K562 (cell line): ENCODE measurements at regions not wholly inside any gene's neighbourhood (a gene's known extent, or its start where the extent isn't known, plus 50 kb on each side); places are given as distances from the start of the nearest gene placed in this dataset.

Experiments
- BMI1 ChIP-seq: fragments of 150-350 bp; IDR thresholded peaks from 2 replicates; pipeline ENCODE4 v1.6.1; 2014; ENCODE audit warnings: low read length
- BRD4 ChIP-seq: fragments of 200-600 bp; sonication (generic); IDR thresholded peaks from 2 replicates; pipeline ENCODE4 v1.6.1; 2017; ENCODE audit warnings: inconsistent platforms
- BRD9 ChIP-seq: fragments of 450-650 bp; IDR thresholded peaks from 2 replicates; pipeline ENCODE4 v1.6.1; 2018; ENCODE audit warnings: low read depth; ENCODE audit not compliant: partially characterized antibody
- CEBPB ChIP-seq: fragments of 450-650 bp; IDR thresholded peaks from 2 replicates; pipeline ENCODE4 v1.6.1; 2016; ENCODE audit warnings: missing genetic modification characterization, missing compliant biosample characterization
- E2F4 ChIP-seq: sonication (generic); formaldehyde crosslinking; IDR thresholded peaks from 2 replicates; pipeline ENCODE4 v1.8.0; 2022; ENCODE audit warnings: mild to moderate bottlenecking, low read depth, missing genetic modification reagents
- HIVEP1 ChIP-seq: fragments of 250-450 bp; sonication (Bioruptor Pico); IDR thresholded peaks from 2 replicates; pipeline ENCODE4 v1.4.0; 2020; ENCODE audit warnings: mild to moderate bottlenecking
- KAT7 ChIP-seq: sonication (generic); formaldehyde crosslinking; IDR thresholded peaks from 2 replicates; pipeline ENCODE4 v1.8.0; 2022; ENCODE audit warnings: missing genetic modification reagents, mild to moderate bottlenecking, borderline replicate concordance
- KDM5B ChIP-seq: fragments of 200-600 bp; sonication (generic); IDR thresholded peaks from 2 replicates; pipeline ENCODE4 v1.6.1; 2012; ENCODE audit warnings: low read depth, mild to moderate bottlenecking, moderate library complexity, low read length, control low read depth, inconsistent platforms; ENCODE audit not compliant: insufficient replicate concordance
- MAFK ChIP-seq: IDR thresholded peaks from 2 replicates; pipeline ENCODE4 v1.6.1; 2011; ENCODE audit warnings: low read length, improper control_type of control experiment
- MECOM ChIP-seq: fragments of 250-450 bp; sonication (Bioruptor Pico); IDR thresholded peaks from 2 replicates; pipeline ENCODE4 v1.8.0; 2022; ENCODE audit warnings: inconsistent platforms
- MTA3 ChIP-seq: fragments of 450-650 bp; formaldehyde crosslinking; IDR thresholded peaks from 2 replicates; pipeline ENCODE4 v1.6.1; 2017; ENCODE audit warnings: mild to moderate bottlenecking, borderline replicate concordance
- PHF20 ChIP-seq: fragments of 450-650 bp; IDR thresholded peaks from 2 replicates; pipeline ENCODE4 v1.6.1; 2018; ENCODE audit not compliant: partially characterized antibody
- PHF21A ChIP-seq: fragments of 450-650 bp; IDR thresholded peaks from 2 replicates; pipeline ENCODE4 v1.6.1; 2017; ENCODE audit warnings: low read depth, borderline replicate concordance
- POLR2H ChIP-seq: IDR thresholded peaks from 2 replicates; pipeline ENCODE4 v1.6.1; 2016; ENCODE audit warnings: missing genetic modification characterization, low read depth, mild to moderate bottlenecking, control low read depth, missing compliant biosample characterization, moderate library complexity
- RUNX1 ChIP-seq: sonication (generic); IDR thresholded peaks from 2 replicates; pipeline ENCODE4 v1.6.1; 2016; ENCODE audit warnings: antibody characterized with exemption, low read depth
- SIX5 ChIP-seq, 2 experiments: IDR thresholded peaks; 2 replicates each; pipeline ENCODE4 v1.6.1; 2011; ENCODE audit warnings: low read length in 2 of 2, borderline replicate concordance in 1 of 2, low read depth in 1 of 2, mild to moderate bottlenecking in 1 of 2, moderate library complexity in 1 of 2; ENCODE audit not compliant: insufficient read depth in 1 of 2
- YBX1 ChIP-seq: fragments of 450-650 bp; IDR thresholded peaks from 2 replicates; pipeline ENCODE4 v1.7.1; 2016; ENCODE audit warnings: mild to moderate bottlenecking
- ZC3H4 ChIP-seq: sonication (generic); formaldehyde crosslinking; IDR thresholded peaks from 2 replicates; pipeline ENCODE4 v1.9.0; 2021; ENCODE audit warnings: missing genetic modification reagents, borderline replicate concordance
- ZNF23 ChIP-seq: fragments of 250-450 bp; sonication (Bioruptor Pico); IDR thresholded peaks from 2 replicates; pipeline ENCODE4 v1.4.0; 2020; ENCODE audit warnings: mild to moderate bottlenecking
- ZNF551 ChIP-seq: fragments of 250-450 bp; sonication (Bioruptor Pico); IDR thresholded peaks from 2 replicates; pipeline ENCODE4 v1.5.0; 2021; ENCODE audit warnings: mild to moderate bottlenecking, moderate library complexity
- ZNF707 ChIP-seq: fragments of 250-450 bp; sonication (Bioruptor Pico); conservative IDR thresholded peaks from 2 replicates; pipeline ENCODE4 v1.8.0; 2022; ENCODE audit warnings: inconsistent platforms, mild to moderate bottlenecking, moderate library complexity
- ZNF76 ChIP-seq: fragments of 250-450 bp; sonication (Bioruptor Pico); IDR thresholded peaks from 2 replicates; pipeline ENCODE4 v1.4.0; 2020; ENCODE audit warnings: mild to moderate bottlenecking, moderate library complexity, borderline replicate concordance
- TF ChIP-seq, protein P1 (sequence below): fragments of 150-350 bp; IDR thresholded peaks from 2 replicates; pipeline ENCODE4 v1.6.1; 2014; ENCODE audit warnings: low read depth, mild to moderate bottlenecking, low read length, borderline replicate concordance
- TF ChIP-seq, protein P2 (sequence below): fragments of 250-450 bp; sonication (Bioruptor Pico); IDR thresholded peaks from 2 replicates; pipeline ENCODE4 v1.5.0; 2021

DNA sequence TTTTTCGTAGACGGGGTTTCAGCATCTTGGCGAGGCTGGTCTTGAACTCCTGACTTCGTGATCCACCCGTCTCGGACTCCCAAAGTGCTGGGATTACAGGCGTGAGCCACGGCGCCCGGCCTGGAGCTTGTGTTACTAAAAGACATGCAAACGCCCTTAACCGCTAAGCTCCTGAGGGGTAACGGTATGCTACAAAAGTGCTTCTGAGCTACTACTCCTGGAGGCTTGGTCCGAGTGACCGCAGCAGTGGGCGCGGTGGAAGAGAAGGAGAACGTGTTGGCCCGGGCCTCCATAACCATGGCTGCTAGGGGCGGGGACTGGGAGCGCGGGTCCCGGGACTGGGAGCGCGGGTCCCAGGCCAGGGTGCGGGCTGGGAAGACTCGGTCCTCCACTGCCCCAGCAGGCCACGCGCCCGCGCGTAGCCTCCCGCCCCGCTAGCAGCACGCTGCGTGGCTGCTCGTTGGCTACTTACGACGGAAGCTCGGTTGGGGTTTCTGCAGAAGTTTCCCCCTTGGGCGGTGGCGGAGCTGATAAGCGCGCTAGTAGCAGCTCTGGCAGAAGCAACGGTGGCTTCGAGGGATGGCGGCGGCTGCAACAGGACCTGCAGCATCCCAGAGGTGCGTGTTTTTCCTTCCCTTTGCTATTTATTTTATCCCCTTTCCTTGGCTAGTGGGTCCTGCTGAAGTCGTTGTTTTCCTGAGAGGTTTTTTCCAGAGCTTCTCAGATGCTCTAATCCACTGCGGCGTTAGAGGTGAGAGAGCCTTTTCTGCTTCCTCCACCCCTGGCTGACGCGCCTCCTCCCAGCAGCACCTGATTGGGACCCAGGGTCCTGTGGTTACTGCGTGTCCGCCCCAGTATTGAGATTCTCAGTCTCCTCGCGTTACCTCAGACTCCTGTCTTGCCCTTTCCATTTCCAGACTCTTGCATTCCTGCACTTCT lies 69.2 kb upstream of the CCDC180 start (continued):
- TF ChIP-seq, protein P1, sequence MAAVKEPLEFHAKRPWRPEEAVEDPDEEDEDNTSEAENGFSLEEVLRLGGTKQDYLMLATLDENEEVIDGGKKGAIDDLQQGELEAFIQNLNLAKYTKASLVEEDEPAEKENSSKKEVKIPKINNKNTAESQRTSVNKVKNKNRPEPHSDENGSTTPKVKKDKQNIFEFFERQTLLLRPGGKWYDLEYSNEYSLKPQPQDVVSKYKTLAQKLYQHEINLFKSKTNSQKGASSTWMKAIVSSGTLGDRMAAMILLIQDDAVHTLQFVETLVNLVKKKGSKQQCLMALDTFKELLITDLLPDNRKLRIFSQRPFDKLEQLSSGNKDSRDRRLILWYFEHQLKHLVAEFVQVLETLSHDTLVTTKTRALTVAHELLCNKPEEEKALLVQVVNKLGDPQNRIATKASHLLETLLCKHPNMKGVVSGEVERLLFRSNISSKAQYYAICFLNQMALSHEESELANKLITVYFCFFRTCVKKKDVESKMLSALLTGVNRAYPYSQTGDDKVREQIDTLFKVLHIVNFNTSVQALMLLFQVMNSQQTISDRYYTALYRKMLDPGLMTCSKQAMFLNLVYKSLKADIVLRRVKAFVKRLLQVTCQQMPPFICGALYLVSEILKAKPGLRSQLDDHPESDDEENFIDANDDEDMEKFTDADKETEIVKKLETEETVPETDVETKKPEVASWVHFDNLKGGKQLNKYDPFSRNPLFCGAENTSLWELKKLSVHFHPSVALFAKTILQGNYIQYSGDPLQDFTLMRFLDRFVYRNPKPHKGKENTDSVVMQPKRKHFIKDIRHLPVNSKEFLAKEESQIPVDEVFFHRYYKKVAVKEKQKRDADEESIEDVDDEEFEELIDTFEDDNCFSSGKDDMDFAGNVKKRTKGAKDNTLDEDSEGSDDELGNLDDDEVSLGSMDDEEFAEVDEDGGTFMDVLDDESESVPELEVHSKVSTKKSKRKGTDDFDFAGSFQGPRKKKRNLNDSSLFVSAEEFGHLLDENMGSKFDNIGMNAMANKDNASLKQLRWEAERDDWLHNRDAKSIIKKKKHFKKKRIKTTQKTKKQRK: no peak
- TF ChIP-seq MTA3 (peak; percentile 97), PHF20 (peak; percentile 42), PHF21A (no peak), HIVEP1 (no peak), YBX1 (no peak), E2F4 (CRISPR knock-in tag) (no peak), POLR2H (peak; percentile 91), KDM5B (peak; percentile 67), MECOM (CRISPR knock-in tag) (no peak), KAT7 (CRISPR knock-in tag) (no peak), ZNF707 (CRISPR knock-in tag) (no peak), MAFK (no peak), ZC3H4 (CRISPR knock-in tag) (peak; percentile 93; the same call in 1 of the 2 replicates), CEBPB (no peak), BRD9 (peak; percentile 81), ZNF23 (CRISPR knock-in tag) (no peak), RUNX1 (no peak), ZNF76 (CRISPR knock-in tag) (peak; percentile 96), BRD4 (peak; percentile 10; the same call in 1 of the 2 replicates), BMI1 (no peak), ZNF551 (CRISPR knock-in tag) (no peak), SIX5 (IDR thresholded peaks at IDR 0.05; ENCODE audit: borderline replicate concordance in 1 of 2, insufficient read depth in 1 of 2, low read depth in 1 of 2, low read length in 2 of 2) (no peak)
- TF ChIP-seq, protein P2, sequence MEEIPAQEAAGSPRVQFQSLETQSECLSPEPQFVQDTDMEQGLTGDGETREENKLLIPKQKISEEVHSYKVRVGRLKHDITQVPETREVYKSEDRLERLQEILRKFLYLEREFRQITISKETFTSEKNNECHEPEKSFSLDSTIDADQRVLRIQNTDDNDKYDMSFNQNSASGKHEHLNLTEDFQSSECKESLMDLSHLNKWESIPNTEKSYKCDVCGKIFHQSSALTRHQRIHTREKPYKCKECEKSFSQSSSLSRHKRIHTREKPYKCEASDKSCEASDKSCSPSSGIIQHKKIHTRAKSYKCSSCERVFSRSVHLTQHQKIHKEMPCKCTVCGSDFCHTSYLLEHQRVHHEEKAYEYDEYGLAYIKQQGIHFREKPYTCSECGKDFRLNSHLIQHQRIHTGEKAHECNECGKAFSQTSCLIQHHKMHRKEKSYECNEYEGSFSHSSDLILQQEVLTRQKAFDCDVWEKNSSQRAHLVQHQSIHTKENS (CRISPR knock-in tag): no peak
